H1 (cell line): ENCODE measurements at regions not wholly inside any gene's neighbourhood (a gene's known extent, or its start where the extent isn't known, plus 50 kb on each side); places are given as distances from the start of the nearest gene placed in this dataset.

Experiments used
- CEBPB ChIP-seq: IDR thresholded peaks from 2 replicates; pipeline ENCODE4 v1.6.1; 2012; ENCODE audit warnings: low read depth, low read length
- EGR1 ChIP-seq: IDR thresholded peaks from 2 replicates; pipeline ENCODE4 v1.6.1; 2011; ENCODE audit warnings: low read depth, low read length, borderline replicate concordance
- RAD21 ChIP-seq, 2 experiments: IDR thresholded peaks in 1 of 2; conservative IDR thresholded peaks in 1 of 2; 2 replicates each; pipeline ENCODE4 v1.6.1; 2011; ENCODE audit warnings: low read depth in 2 of 2, low read length in 2 of 2, improper control_type of control experiment in 1 of 2, inconsistent platforms in 1 of 2, mild to moderate bottlenecking in 1 of 2, moderate library complexity in 1 of 2
- USF2 ChIP-seq: IDR thresholded peaks from 2 replicates; pipeline ENCODE4 v1.6.1; 2011; ENCODE audit warnings: low read length, improper control_type of control experiment

DNA sequence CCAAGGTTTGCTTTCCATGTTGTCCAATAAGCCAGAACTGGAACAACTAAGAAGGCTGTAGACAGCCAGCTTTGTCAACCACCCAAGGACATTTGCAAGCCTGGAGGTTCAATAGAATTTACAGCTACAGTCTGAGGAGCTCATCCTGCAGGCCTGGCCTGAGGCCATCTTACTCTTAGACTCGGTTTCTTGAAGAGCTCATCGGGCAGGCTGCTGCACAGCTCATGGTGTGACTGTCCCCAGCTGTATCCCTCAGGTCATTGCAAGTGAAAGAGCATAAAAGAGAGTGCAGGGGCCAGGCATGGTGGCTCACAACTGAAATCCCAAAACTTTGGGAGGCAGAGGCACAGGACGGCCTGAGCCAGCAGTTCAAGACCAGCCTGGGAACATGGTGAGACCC, 96.9 kb upstream of the FOXQ1 start (continued):
- no peak for TF ChIP-seq USF2
- no peak for TF ChIP-seq CEBPB
- no peak for TF ChIP-seq EGR1
- TF ChIP-seq RAD21 (IDR thresholded peaks at IDR 0.05 in 1 of 2, conservative IDR thresholded peaks at IDR 0.05 in 1 of 2; ENCODE audit: low read depth in 2 of 2, low read length in 2 of 2), result no peak; a peak in 1 of 4 replicates
